ENCODE measurements at regions not wholly inside any gene's neighbourhood (a gene's known extent, or its start where the extent isn't known, plus 50 kb on each side); places are given as distances from the start of the nearest gene placed in this dataset.

- Histone ChIP-seq H3K36me3 (no peaks in the 10 kb centered on the region), H3K9me3 (no peaks in the 10 kb centered on the region), H3K4me1 (no peaks in the 10 kb centered on the region), H3K27ac (no peak overlapping the region), H3K4me3 (no peak overlapping the region), H3K9ac (no peak overlapping the region), H3K4me2 (no peak overlapping the region), H3K27me3 (no peaks in the 10 kb centered on the region), H4K20me1 (no peaks in the 10 kb centered on the region)
- TF ChIP-seq Cebpa-rat (IDR thresholded peaks at IDR 0.05), result no peak
Observed at GRCh38 chr7:94240902-94241301, 153.8 kb upstream of the COL1A2 start.

GRCh38 chr7:94241402-94241925, 153.2 kb upstream of the COL1A2 start:
- no peaks in the 10 kb centered on the region for H3K36me3 ChIP-seq
- no peaks in the 10 kb centered on the region for H4K20me1 ChIP-seq
- H3K4me1 ChIP-seq, result no peaks in the 10 kb centered on the region
- no peak overlapping the region for H3K9ac ChIP-seq
- no peak overlapping the region for H3K27ac ChIP-seq
- H3K9me3 ChIP-seq, result no peaks in the 10 kb centered on the region
- no peak overlapping the region for H3K4me2 ChIP-seq
- H3K4me3 ChIP-seq, result no peak overlapping the region
- TF ChIP-seq Cebpa-rat (IDR thresholded peaks at IDR 0.05), result no peak
- no peaks in the 10 kb centered on the region for H3K27me3 ChIP-seq

GRCh38 chr7:94243066-94243711, 151.5 kb upstream of the COL1A2 start:
- TF ChIP-seq Cebpa-rat (IDR thresholded peaks at IDR 0.05), result no peak
- no peaks in the 10 kb centered on the region for H3K4me1 ChIP-seq

GRCh38 chr7:94244760-94245159, 149.9 kb upstream of the COL1A2 start:
- no peaks in the 10 kb centered on the region for H3K9me3 ChIP-seq
- no peak for TF ChIP-seq Cebpa-rat (IDR thresholded peaks at IDR 0.05)
- H3K9ac ChIP-seq, result no peak overlapping the region
- H3K4me3 ChIP-seq, result no peak overlapping the region
- H3K4me1 ChIP-seq, result no peaks in the 10 kb centered on the region
- no peak overlapping the region for H3K27ac ChIP-seq
- H3K4me2 ChIP-seq, result no peak overlapping the region
- no peaks in the 10 kb centered on the region for H4K20me1 ChIP-seq
- no peaks in the 10 kb centered on the region for H3K36me3 ChIP-seq
- no peaks in the 10 kb centered on the region for H3K27me3 ChIP-seq

More at GRCh38 chr7:94243066-94243711, 151.5 kb upstream of the COL1A2 start:
- no peaks in the 10 kb centered on the region for H4K20me1 ChIP-seq
- H3K27ac ChIP-seq, result no peak overlapping the region
- H3K4me2 ChIP-seq, result no peak overlapping the region
- H3K27me3 ChIP-seq, result no peaks in the 10 kb centered on the region
- no peak overlapping the region for H3K4me3 ChIP-seq
- no peak overlapping the region for H3K9ac ChIP-seq
- no peaks in the 10 kb centered on the region for H3K36me3 ChIP-seq
- no peaks in the 10 kb centered on the region for H3K9me3 ChIP-seq

GRCh38 chr7:94245500-94245899, 149.2 kb upstream of the COL1A2 start:
- Histone ChIP-seq H3K9ac (no peak overlapping the region), H3K4me1 (no peaks in the 10 kb centered on the region), H4K20me1 (no peaks in the 10 kb centered on the region), H3K27me3 (no peaks in the 10 kb centered on the region), H3K4me3 (no peak overlapping the region), H3K27ac (no peak overlapping the region), H3K36me3 (no peaks in the 10 kb centered on the region), H3K9me3 (no peaks in the 10 kb centered on the region), H3K4me2 (no peak overlapping the region)
- TF ChIP-seq Cebpa-rat (IDR thresholded peaks at IDR 0.05), result no peak

GRCh38 chr7:94247970-94248369, 146.7 kb upstream of the COL1A2 start:
- Histone ChIP-seq H4K20me1 (no peaks in the 10 kb centered on the region), H3K9ac (no peak overlapping the region), H3K4me1 (no peaks in the 10 kb centered on the region), H3K27ac (no peak overlapping the region), H3K4me2 (no peak overlapping the region), H3K9me3 (no peaks in the 10 kb centered on the region), H3K4me3 (no peak overlapping the region), H3K27me3 (no peaks in the 10 kb centered on the region), H3K36me3 (no peaks in the 10 kb centered on the region)
- no peak for TF ChIP-seq Cebpa-rat (IDR thresholded peaks at IDR 0.05)

- Histone ChIP-seq H3K4me2 (no peak overlapping the region), H3K9ac (no peak overlapping the region), H3K27ac (no peak overlapping the region), H3K9me3 (no peaks in the 10 kb centered on the region), H3K27me3 (no peaks in the 10 kb centered on the region), H3K4me1 (no peaks in the 10 kb centered on the region), H4K20me1 (no peaks in the 10 kb centered on the region), H3K4me3 (no peak overlapping the region), H3K36me3 (no peaks in the 10 kb centered on the region)
- no peak for TF ChIP-seq Cebpa-rat (IDR thresholded peaks at IDR 0.05)
Observed at GRCh38 chr7:94249631-94250030, 145.1 kb upstream of the COL1A2 start.

GRCh38 chr7:94250124-94250523, 144.6 kb upstream of the COL1A2 start:
- TF ChIP-seq Cebpa-rat (IDR thresholded peaks at IDR 0.05), result no peak
- Histone ChIP-seq H4K20me1 (no peaks in the 10 kb centered on the region), H3K4me3 (no peak overlapping the region)

GRCh38 chr7:94250987-94251386, 143.7 kb upstream of the COL1A2 start:
- Histone ChIP-seq H3K27ac (no peak overlapping the region), H3K4me1 (no peaks in the 10 kb centered on the region), H3K4me3 (no peak overlapping the region), H3K4me2 (no peak overlapping the region), H3K9ac (no peak overlapping the region), H3K27me3 (no peaks in the 10 kb centered on the region), H4K20me1 (no peaks in the 10 kb centered on the region), H3K36me3 (no peaks in the 10 kb centered on the region), H3K9me3 (no peaks in the 10 kb centered on the region)
- TF ChIP-seq Cebpa-rat (IDR thresholded peaks at IDR 0.05), result no peak

More at GRCh38 chr7:94250124-94250523, 144.6 kb upstream of the COL1A2 start:
- H3K4me2 ChIP-seq, result no peak overlapping the region
- no peaks in the 10 kb centered on the region for H3K4me1 ChIP-seq
- no peak overlapping the region for H3K9ac ChIP-seq
- no peaks in the 10 kb centered on the region for H3K27me3 ChIP-seq
- no peaks in the 10 kb centered on the region for H3K9me3 ChIP-seq
- H3K36me3 ChIP-seq, result no peaks in the 10 kb centered on the region
- no peak overlapping the region for H3K27ac ChIP-seq

GRCh38 chr7:94252124-94252523, 142.6 kb upstream of the COL1A2 start:
- H4K20me1 ChIP-seq, result no peaks in the 10 kb centered on the region
- H3K27ac ChIP-seq, result no peak overlapping the region
- H3K4me1 ChIP-seq, result no peaks in the 10 kb centered on the region
- TF ChIP-seq Cebpa-rat (IDR thresholded peaks at IDR 0.05), result no peak
- H3K36me3 ChIP-seq, result no peaks in the 10 kb centered on the region
- no peak overlapping the region for H3K9ac ChIP-seq
- H3K4me3 ChIP-seq, result no peak overlapping the region
- no peaks in the 10 kb centered on the region for H3K27me3 ChIP-seq
- H3K9me3 ChIP-seq, result no peaks in the 10 kb centered on the region
- no peak overlapping the region for H3K4me2 ChIP-seq

GRCh38 chr7:94252971-94253370, 141.7 kb upstream of the COL1A2 start:
- no peaks in the 10 kb centered on the region for H3K4me1 ChIP-seq
- H3K4me2 ChIP-seq, result no peak overlapping the region
- H4K20me1 ChIP-seq, result no peaks in the 10 kb centered on the region
- H3K9ac ChIP-seq, result no peak overlapping the region
- no peak overlapping the region for H3K27ac ChIP-seq
- H3K27me3 ChIP-seq, result no peaks in the 10 kb centered on the region
- H3K4me3 ChIP-seq, result no peak overlapping the region
- no peaks in the 10 kb centered on the region for H3K36me3 ChIP-seq
- no peak for TF ChIP-seq Cebpa-rat (IDR thresholded peaks at IDR 0.05)
- H3K9me3 ChIP-seq, result no peaks in the 10 kb centered on the region

All from BLaER1 (cell line).